Keratinocyte (primary cell): ENCODE measurements at regions not wholly inside any gene's neighbourhood (a gene's known extent, or its start where the extent isn't known, plus 50 kb on each side); places are given as distances from the start of the nearest gene placed in this dataset.

Experiments used
- DNase-seq: peaks from one replicate; pipeline ENCODE4 v3.0.0-alpha.2; 2011; ENCODE audit warnings: low read depth, missing footprints, low spot score
- FAIRE-seq: peaks from 2 replicates; lab custom pipeline; 2011; peaks lifted over from hg19 to GRCh38; lab: Jason Lieb, UNC
- H2AFZ ChIP-seq: 2 replicates; pipeline ENCODE4 v1.6.0; 2012; ENCODE audit warnings: low read length, control low read depth, inconsistent platforms; ENCODE audit not compliant: control insufficient read depth
- H3K27ac ChIP-seq: 2 replicates; pipeline ENCODE4 v1.5.1; 2011; ENCODE audit warnings: low read length; ENCODE audit not compliant: control insufficient read depth, insufficient read depth
- H3K27me3 ChIP-seq: 3 replicates; pipeline ENCODE4 v1.6.0; 2011; ENCODE audit warnings: low read length; ENCODE audit not compliant: control insufficient read depth, insufficient read depth; ENCODE audit errors: extremely low read depth
- H3K36me3 ChIP-seq, 2 experiments: 2 replicates in 1 of 2; 3 replicates in 1 of 2; pipeline ENCODE4 v1.5.1; 2011; ENCODE audit warnings: low read length in 2 of 2, mild to moderate bottlenecking in 1 of 2; ENCODE audit not compliant: control insufficient read depth in 2 of 2, insufficient read depth in 2 of 2; ENCODE audit errors: extremely low read depth in 1 of 2
- H3K4me1 ChIP-seq: 3 replicates; pipeline ENCODE4 v1.5.1; 2011; ENCODE audit warnings: low read length; ENCODE audit not compliant: control insufficient read depth, insufficient read depth; ENCODE audit errors: extremely low read depth
- H3K4me2 ChIP-seq: 3 replicates; pipeline ENCODE4 v1.6.0; 2011; ENCODE audit warnings: low read depth, low read length; ENCODE audit not compliant: control insufficient read depth, insufficient read depth; ENCODE audit errors: extremely low read depth
- H3K4me3 ChIP-seq, 3 experiments: fragments of 200-600 bp in 1 of 3; sonication (generic) in 1 of 3; 2 replicates in 2 of 3; 3 replicates in 1 of 3; pipeline ENCODE4 v1.5.1; 2011 to 2016; ENCODE audit warnings: low read length in 3 of 3, mild to moderate bottlenecking in 3 of 3, control low read depth in 2 of 3, inconsistent platforms in 1 of 3, low read depth in 1 of 3, mixed read lengths in 1 of 3, mixed run types in 1 of 3, moderate library complexity in 1 of 3; ENCODE audit not compliant: control insufficient read depth in 2 of 3, insufficient read depth in 2 of 3; ENCODE audit errors: extremely low read depth in 1 of 3
- H3K79me2 ChIP-seq: 2 replicates; pipeline ENCODE4 v1.6.0; 2012; ENCODE audit warnings: low read length; ENCODE audit not compliant: control insufficient read depth, insufficient read depth
- H3K9ac ChIP-seq: 3 replicates; pipeline ENCODE4 v1.6.0; 2011; ENCODE audit warnings: low read length; ENCODE audit not compliant: control insufficient read depth, insufficient read depth; ENCODE audit errors: extremely low read depth
- H3K9me1 ChIP-seq: 3 replicates; pipeline ENCODE4 v1.6.0; 2011; ENCODE audit warnings: low read length; ENCODE audit not compliant: control insufficient read depth, insufficient read depth; ENCODE audit errors: extremely low read depth
- H3K9me3 ChIP-seq: 2 replicates; pipeline ENCODE4 v1.5.1; 2012; ENCODE audit warnings: low read depth, low read length; ENCODE audit not compliant: control insufficient read depth
- H4K20me1 ChIP-seq: 3 replicates; pipeline ENCODE4 v1.6.0; 2011; ENCODE audit warnings: low read length; ENCODE audit not compliant: control insufficient read depth, insufficient read depth; ENCODE audit errors: extremely low read depth
- EZH2 ChIP-seq: IDR thresholded peaks from one replicate; pipeline ENCODE4 v1.6.1; 2012; ENCODE audit warnings: inconsistent platforms, mild to moderate bottlenecking, low read length, moderate library complexity
- dilution Hi-C: fragments of 300-500 bp; cut with MboI; formaldehyde crosslinking; loops from one replicate; pipeline ENCODE4 v1.7.0; 2020; ENCODE audit warnings: low sequenced_read_pairs; ENCODE audit not compliant: extremely low pct_ligation_motif_present
- TF ChIP-seq, protein P1 (sequence below), 3 experiments: IDR thresholded peaks in 1 of 3; conservative IDR thresholded peaks in 1 of 3; optimal IDR thresholded peaks in 1 of 3; 2 replicates in 2 of 3; 3 replicates in 1 of 3; pipeline versions ENCODE3 to v1.5.1; 2011; ENCODE audit warnings: low read length in 3 of 3, mild to moderate bottlenecking in 3 of 3, moderate library complexity in 2 of 3, control low read depth in 1 of 3, inconsistent platforms in 1 of 3; ENCODE audit not compliant: insufficient read depth in 2 of 3; ENCODE audit errors: extremely low read depth in 1 of 3

DNA sequence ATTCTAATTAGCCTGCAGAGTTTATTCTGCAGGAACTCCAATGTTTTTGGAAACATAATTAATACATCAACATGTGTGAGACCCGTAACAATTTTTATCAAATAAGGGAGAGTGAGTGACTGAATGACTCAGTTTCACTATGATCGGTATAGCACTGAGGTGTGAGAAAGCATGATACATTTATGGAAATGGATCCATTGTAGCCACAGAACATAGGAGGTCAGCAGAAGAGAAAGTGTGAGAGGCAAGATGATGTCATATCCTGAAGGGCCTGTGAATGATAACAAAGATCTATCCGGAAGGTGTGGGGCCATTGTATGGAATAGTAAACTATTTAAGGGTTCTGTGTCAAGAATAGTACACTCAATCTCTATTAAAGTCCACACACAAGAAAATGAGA, 1406.1 kb upstream of the TENM4 start:
- TF ChIP-seq, protein P1, sequence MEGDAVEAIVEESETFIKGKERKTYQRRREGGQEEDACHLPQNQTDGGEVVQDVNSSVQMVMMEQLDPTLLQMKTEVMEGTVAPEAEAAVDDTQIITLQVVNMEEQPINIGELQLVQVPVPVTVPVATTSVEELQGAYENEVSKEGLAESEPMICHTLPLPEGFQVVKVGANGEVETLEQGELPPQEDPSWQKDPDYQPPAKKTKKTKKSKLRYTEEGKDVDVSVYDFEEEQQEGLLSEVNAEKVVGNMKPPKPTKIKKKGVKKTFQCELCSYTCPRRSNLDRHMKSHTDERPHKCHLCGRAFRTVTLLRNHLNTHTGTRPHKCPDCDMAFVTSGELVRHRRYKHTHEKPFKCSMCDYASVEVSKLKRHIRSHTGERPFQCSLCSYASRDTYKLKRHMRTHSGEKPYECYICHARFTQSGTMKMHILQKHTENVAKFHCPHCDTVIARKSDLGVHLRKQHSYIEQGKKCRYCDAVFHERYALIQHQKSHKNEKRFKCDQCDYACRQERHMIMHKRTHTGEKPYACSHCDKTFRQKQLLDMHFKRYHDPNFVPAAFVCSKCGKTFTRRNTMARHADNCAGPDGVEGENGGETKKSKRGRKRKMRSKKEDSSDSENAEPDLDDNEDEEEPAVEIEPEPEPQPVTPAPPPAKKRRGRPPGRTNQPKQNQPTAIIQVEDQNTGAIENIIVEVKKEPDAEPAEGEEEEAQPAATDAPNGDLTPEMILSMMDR (optimal IDR thresholded peaks at IDR 0.05 in 1 of 3, IDR thresholded peaks at IDR 0.05 in 1 of 3, conservative IDR thresholded peaks at IDR 0.05 in 1 of 3; ENCODE audit: extremely low read depth in 1 of 3, insufficient read depth in 2 of 3, low read length in 3 of 3), result no peak
- no peak for TF ChIP-seq EZH2
- FAIRE-seq, result no peak
- Histone ChIP-seq H3K9ac (no peak overlapping the region), H3K9me3 (no peaks in the 10 kb centered on the region), H4K20me1 (no peaks in the 10 kb centered on the region), H3K4me1 (no peaks in the 10 kb centered on the region), H3K27me3 (no peaks in the 10 kb centered on the region), H3K79me2 (no peaks in the 10 kb centered on the region), H3K4me2 (no peak overlapping the region), H3K9me1 (no peaks in the 10 kb centered on the region), H2AFZ (no peak overlapping the region), H3K4me3 (no peak overlapping the region), H3K27ac (no peak overlapping the region), H3K36me3 (no peaks in the 10 kb centered on the region)
- dilution Hi-C loops, result no loop called here
- DNase-seq, result no peak

DNA sequence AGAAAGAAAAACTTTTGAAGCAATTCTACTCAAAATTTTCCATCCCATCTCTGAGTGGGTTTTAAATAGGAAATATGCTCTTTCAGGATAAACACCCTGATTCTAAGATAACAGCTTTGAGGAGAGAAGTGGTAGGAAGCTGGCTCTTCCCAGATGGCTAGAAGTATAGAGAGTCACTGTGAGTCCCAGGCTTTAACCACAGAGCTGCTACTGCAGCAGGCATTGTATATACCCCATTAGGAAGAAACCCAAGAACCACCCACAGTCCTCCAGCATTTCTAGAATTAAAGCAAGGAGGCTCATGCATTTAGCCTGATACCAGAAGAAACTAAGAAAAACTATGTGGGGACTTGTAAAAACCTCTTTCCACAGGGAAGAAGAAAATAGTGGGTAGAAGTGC, 1405.6 kb upstream of the TENM4 start:
- Histone ChIP-seq H3K27me3 (no peaks in the 10 kb centered on the region), H3K27ac (no peak overlapping the region), H3K9me3 (no peaks in the 10 kb centered on the region), H3K9me1 (no peaks in the 10 kb centered on the region), H3K9ac (no peak overlapping the region), H4K20me1 (no peaks in the 10 kb centered on the region), H3K4me1 (no peaks in the 10 kb centered on the region), H3K4me3 (no peak overlapping the region), H3K79me2 (no peaks in the 10 kb centered on the region), H2AFZ (no peak overlapping the region), H3K4me2 (no peak overlapping the region), H3K36me3 (no peaks in the 10 kb centered on the region)
- DNase-seq (no peak), FAIRE-seq (no peak)
- dilution Hi-C loops, result no loop called here
- TF ChIP-seq EZH2, result no peak
- TF ChIP-seq, protein P1 (optimal IDR thresholded peaks at IDR 0.05 in 1 of 3, IDR thresholded peaks at IDR 0.05 in 1 of 3, conservative IDR thresholded peaks at IDR 0.05 in 1 of 3; ENCODE audit: extremely low read depth in 1 of 3, insufficient read depth in 2 of 3, low read length in 3 of 3), result no peak
